B cell (primary cell): ENCODE measurements at regions not wholly inside any gene's neighbourhood (a gene's known extent, or its start where the extent isn't known, plus 50 kb on each side); places are given as distances from the start of the nearest gene placed in this dataset.

Source experiments
- ATAC-seq: fragments of 200-7000 bp; cut with Tn5 transposase; one replicate; pipeline ENCODE4 v1.10.0; 2021; ENCODE audit warnings: low read depth, mild to moderate bottlenecking, moderate number of reproducible peaks, moderate library complexity
- CTCF ChIA-PET: fragments of 350-600 bp; sonication (Branson Sonifier 250); formaldehyde crosslinking; loops from one replicate; lab custom pipeline; 2021; ENCODE audit warnings: antibody characterized with exemption, inconsistent platforms; lab: Charles Lee
- POLR2A ChIA-PET: fragments of 350-600 bp; sonication (Branson Sonifier 250); formaldehyde crosslinking; loops from one replicate; lab custom pipeline; 2021; ENCODE audit warnings: antibody characterized with exemption; lab: Charles Lee
- DNase-seq: peaks from one replicate; pipeline ENCODE4 v3.0.0; 2013
- H2AFZ ChIP-seq: 2 replicates; pipeline ENCODE4 v1.6.1; 2012; ENCODE audit warnings: mild to moderate bottlenecking, low read depth, low read length; ENCODE audit not compliant: insufficient read depth, poor library complexity, severe bottlenecking
- H3K27ac ChIP-seq, 2 donors: 1 replicate in 1 of 2; 2 replicates in 1 of 2; pipeline ENCODE4 v1.5.1; 2012 to 2013; ENCODE audit warnings: low read length in 2 of 2, mild to moderate bottlenecking in 2 of 2, moderate library complexity in 1 of 2
- H3K27me3 ChIP-seq, 4 experiments: fragments of 200-600 bp in 1 of 4; sonication (generic) in 1 of 4; replicated peaks in 1 of 4; 1 replicate in 2 of 4; 2 replicates in 2 of 4; pipeline versions ENCODE4 v1.6.1 to v1.7.0; 2013 to 2016; ENCODE audit warnings: low read length in 3 of 4, mild to moderate bottlenecking in 2 of 4, mixed read lengths in 1 of 4, moderate library complexity in 1 of 4; ENCODE audit not compliant: insufficient read depth in 4 of 4, control insufficient read depth in 3 of 4; ENCODE audit errors: control extremely low read depth in 1 of 4
- H3K36me3 ChIP-seq, 2 experiments: replicated peaks in 1 of 2; 1 replicate in 1 of 2; 2 replicates in 1 of 2; pipeline versions ENCODE4 v1.6.1 to v1.7.1; 2013; ENCODE audit warnings: low read length in 1 of 2; ENCODE audit not compliant: insufficient read depth in 2 of 2, control insufficient read depth in 1 of 2; ENCODE audit errors: control extremely low read depth in 1 of 2, extremely low read depth in 1 of 2
- H3K4me1 ChIP-seq, 2 donors: fragments of 200-600 bp in 1 of 2; sonication (generic) in 1 of 2; 1 replicate in 1 of 2; 2 replicates in 1 of 2; pipeline versions ENCODE4 v1.5.1 to v1.6.1; 2013 to 2017; ENCODE audit warnings: low read length in 2 of 2; ENCODE audit not compliant: control insufficient read depth in 2 of 2, insufficient read depth in 2 of 2
- H3K4me2 ChIP-seq: replicated peaks from 2 replicates; pipeline ENCODE3; 2012; ENCODE audit warnings: mild to moderate bottlenecking, low read depth, low read length; ENCODE audit not compliant: poor library complexity, severe bottlenecking
- H3K4me3 ChIP-seq, 5 experiments: fragments of 200-600 bp in 1 of 5; sonication (generic) in 1 of 5; 1 replicate in 3 of 5; 2 replicates in 2 of 5; pipeline versions ENCODE4 v1.5.1 to v1.7.0; 2011 to 2016; ENCODE audit warnings: low read length in 4 of 5, mild to moderate bottlenecking in 4 of 5, low read depth in 2 of 5, control low read depth in 1 of 5, moderate library complexity in 1 of 5; ENCODE audit not compliant: insufficient read depth in 1 of 5; ENCODE audit errors: control extremely low read depth in 1 of 5, extremely low read depth in 1 of 5
- H3K79me2 ChIP-seq: fragments of 200-600 bp; sonication (generic); one replicate; pipeline ENCODE4 v1.6.0; 2016; ENCODE audit warnings: low read length; ENCODE audit not compliant: control insufficient read depth, insufficient read depth
- H3K9ac ChIP-seq: fragments of 200-600 bp; sonication (generic); 2 replicates; pipeline ENCODE4 v1.6.1; 2017; ENCODE audit warnings: mild to moderate bottlenecking, low read length, moderate library complexity
- H3K9me3 ChIP-seq, 3 donors: one replicate each; pipeline versions ENCODE4 v1.6.1 to v1.7.1; 2013; ENCODE audit warnings: low read length in 2 of 3; ENCODE audit not compliant: control insufficient read depth in 2 of 3, insufficient read depth in 1 of 3; ENCODE audit errors: control extremely low read depth in 1 of 3
- H4K20me1 ChIP-seq: 2 replicates; pipeline ENCODE4 v1.6.0; 2012; ENCODE audit warnings: mild to moderate bottlenecking, low read length; ENCODE audit not compliant: insufficient read depth, control insufficient read depth, poor library complexity, severe bottlenecking
- H3K27ac Mint-ChIP-seq: one replicate; pipeline ENCODE4 v1.8.0; 2021; ENCODE audit warnings: mixed read lengths
- H3K27me3 Mint-ChIP-seq: one replicate; pipeline ENCODE4 v1.8.0; 2021; ENCODE audit warnings: mixed read lengths
- H3K4me1 Mint-ChIP-seq: one replicate; pipeline ENCODE4 v1.8.0; 2021; ENCODE audit warnings: mixed read lengths
- H3K4me3 Mint-ChIP-seq: one replicate; pipeline ENCODE4 v1.8.0; 2021; ENCODE audit warnings: mixed read lengths
- H3K9me3 Mint-ChIP-seq: one replicate; pipeline ENCODE4 v1.8.0; 2022; ENCODE audit warnings: mixed read lengths; ENCODE audit not compliant: insufficient read depth
- CTCF ChIP-seq: fragments of 200-600 bp; IDR thresholded peaks from one replicate; pipeline ENCODE4 v1.8.0; 2022; ENCODE audit warnings: antibody characterized with exemption, mild to moderate bottlenecking
- EZH2 ChIP-seq: IDR thresholded peaks from 2 replicates; pipeline ENCODE4 v1.6.1; 2012; ENCODE audit warnings: borderline replicate concordance, low read depth, mild to moderate bottlenecking, moderate library complexity, low read length; ENCODE audit not compliant: insufficient read depth, poor library complexity, severe bottlenecking
- WGBS: methylation state at CpG from one replicate; pipeline ENCODE4 v1.1.5; 2013; ENCODE audit warnings: missing lambda C conversion rate; ENCODE audit not compliant: insufficient coverage; 5-methylcytosine and 5-hydroxymethylcytosine counted together
- intact Hi-C: fragments of 100-400 bp; cut with micrococcal nuclease; formaldehyde crosslinking; loops from one replicate; pipeline ENCODE4 v1.10.0; 2022

GRCh38 chr5:74477761-74478160, 162.8 kb downstream of the ENC1 start:
- ChIA-PET POLR2A (no interaction called here), CTCF (no interaction called here)
- H3K79me2 ChIP-seq: no peaks in the 10 kb centered on the region
- TF ChIP-seq EZH2: no peak
- no peak for TF ChIP-seq CTCF
- no peaks in the 10 kb centered on the region for H3K36me3 ChIP-seq
- H3K9me3 Mint-ChIP-seq: no peaks in the 10 kb centered on the region
- H2AFZ ChIP-seq: no peak overlapping the region
- no peaks in the 10 kb centered on the region for H4K20me1 ChIP-seq
- no peak overlapping the region for H3K27ac Mint-ChIP-seq
- 77% methylated on average over 9 of the region's 12 CpGs for WGBS
- H3K9me3 ChIP-seq: no peaks in the 10 kb centered on the region
- H3K4me3 ChIP-seq: no peak overlapping the region
- H3K4me2 ChIP-seq: no peak overlapping the region
- ATAC-seq (no peak), DNase-seq (no peak)
- peaks cover 2% of the 10 kb centered on the region for H3K4me1 Mint-ChIP-seq
- H3K4me3 Mint-ChIP-seq: no peak overlapping the region
- H3K9ac ChIP-seq: no peak overlapping the region
- no peaks in the 10 kb centered on the region for H3K4me1 ChIP-seq
- intact Hi-C loops: no loop called here
- H3K27ac ChIP-seq: no peak overlapping the region
- H3K27me3 ChIP-seq: no peaks in the 10 kb centered on the region
- H3K27me3 Mint-ChIP-seq: peaks cover 26% of the 10 kb centered on the region

- no peak overlapping the region for H3K4me3 Mint-ChIP-seq
- Histone ChIP-seq H3K27ac (no peak overlapping the region), H4K20me1 (no peaks in the 10 kb centered on the region), H3K4me2 (no peak overlapping the region), H2AFZ (no peak overlapping the region), H3K4me1 (no peaks in the 10 kb centered on the region), H3K4me3 (no peak overlapping the region), H3K9ac (no peak overlapping the region), H3K79me2 (no peaks in the 10 kb centered on the region), H3K36me3 (no peaks in the 10 kb centered on the region), H3K9me3 (no peaks in the 10 kb centered on the region), H3K27me3 (no peaks in the 10 kb centered on the region)
- WGBS: 60% methylated on average over 1 of the region's 7 CpGs
- no peaks in the 10 kb centered on the region for H3K9me3 Mint-ChIP-seq
- intact Hi-C loops: no loop called here
- CTCF ChIA-PET: no interaction called here
- peaks cover 26% of the 10 kb centered on the region for H3K27me3 Mint-ChIP-seq
- TF ChIP-seq CTCF (no peak), EZH2 (no peak)
- peaks cover 2% of the 10 kb centered on the region for H3K4me1 Mint-ChIP-seq
- DNase-seq: no peak
- POLR2A ChIA-PET: no interaction called here
- H3K27ac Mint-ChIP-seq: no peak overlapping the region
- no peak for ATAC-seq
Observed at GRCh38 chr5:74476819-74477453, 163.6 kb downstream of the ENC1 start.
